Ishikawa (cell line): ENCODE measurements at regions not wholly inside any gene's neighbourhood (a gene's known extent, or its start where the extent isn't known, plus 50 kb on each side); places are given as distances from the start of the nearest gene placed in this dataset.

Experiments
- CEBPB ChIP-seq: IDR thresholded peaks from 2 replicates; pipeline ENCODE4 v1.6.1; 2012
- CREB1 ChIP-seq: IDR thresholded peaks from 2 replicates; pipeline ENCODE4 v1.6.1; 2012; ENCODE audit warnings: low read depth
- EGR1 ChIP-seq: IDR thresholded peaks from 2 replicates; pipeline ENCODE4 v1.6.1; 2012
- EP300 ChIP-seq: IDR thresholded peaks from 2 replicates; pipeline ENCODE4 v1.6.1; 2012; ENCODE audit warnings: borderline replicate concordance
- FOXM1 ChIP-seq: IDR thresholded peaks from 2 replicates; pipeline ENCODE4 v1.6.1; 2012; ENCODE audit warnings: low read depth, borderline replicate concordance
- NFIC ChIP-seq: IDR thresholded peaks from 2 replicates; pipeline ENCODE4 v1.6.1; 2012
- RAD21 ChIP-seq: IDR thresholded peaks from 2 replicates; pipeline ENCODE4 v1.6.1; 2012; ENCODE audit warnings: low read depth
- TAF1 ChIP-seq: IDR thresholded peaks from 2 replicates; pipeline ENCODE4 v1.6.1; 2012; ENCODE audit warnings: low read depth, mild to moderate bottlenecking
- TCF12 ChIP-seq: IDR thresholded peaks from 2 replicates; pipeline ENCODE4 v1.6.1; 2012; ENCODE audit warnings: low read depth
- TEAD4 ChIP-seq: IDR thresholded peaks from 2 replicates; pipeline ENCODE4 v1.6.1; 2012
- YY1 ChIP-seq: IDR thresholded peaks from 2 replicates; pipeline ENCODE4 v1.6.1; 2012; ENCODE audit warnings: low read depth
- ZBTB7A ChIP-seq: IDR thresholded peaks from 2 replicates; pipeline ENCODE4 v1.6.1; 2012; ENCODE audit warnings: low read depth
- TF ChIP-seq, protein P1 (sequence below): IDR thresholded peaks from 2 replicates; pipeline ENCODE4 v1.6.1; 2012; ENCODE audit warnings: low read depth, mild to moderate bottlenecking
- TF ChIP-seq, protein P2 (sequence below): IDR thresholded peaks from 2 replicates; pipeline ENCODE4 v1.6.1; 2012
- TF ChIP-seq, protein P3 (sequence below): IDR thresholded peaks from 2 replicates; pipeline ENCODE4 v1.6.1; 2012

DNA sequence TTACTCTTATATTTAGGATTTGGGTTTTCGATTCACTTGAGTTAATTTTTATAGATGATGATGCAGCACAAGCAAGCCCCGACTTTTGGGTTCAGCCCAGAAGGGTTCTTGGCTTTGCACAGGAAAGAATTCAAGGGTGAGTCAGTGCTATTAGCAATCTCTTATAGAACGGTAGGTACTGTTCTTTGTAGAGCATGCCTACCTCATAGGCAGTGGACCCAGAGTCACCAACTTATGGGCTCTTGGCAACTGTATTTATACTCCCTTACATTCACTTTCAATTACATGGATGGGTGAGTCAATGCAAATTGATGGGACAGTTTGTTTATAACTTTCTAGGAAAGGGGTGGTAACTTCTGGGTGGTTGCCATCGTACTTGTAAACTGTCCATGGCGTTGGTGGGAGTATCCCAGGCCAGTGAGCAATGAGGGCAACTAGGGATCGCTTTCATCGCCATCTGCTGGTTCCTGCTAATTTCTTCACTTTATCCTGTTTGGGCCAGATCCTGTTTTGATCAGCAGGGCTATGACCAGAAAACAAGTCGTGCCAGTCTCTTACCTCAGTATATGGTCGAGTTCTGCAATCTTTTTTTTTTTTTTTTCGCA is 362.6 kb downstream of the CNTNAP4 start:
- no peak for TF ChIP-seq EGR1
- TF ChIP-seq, protein P1, sequence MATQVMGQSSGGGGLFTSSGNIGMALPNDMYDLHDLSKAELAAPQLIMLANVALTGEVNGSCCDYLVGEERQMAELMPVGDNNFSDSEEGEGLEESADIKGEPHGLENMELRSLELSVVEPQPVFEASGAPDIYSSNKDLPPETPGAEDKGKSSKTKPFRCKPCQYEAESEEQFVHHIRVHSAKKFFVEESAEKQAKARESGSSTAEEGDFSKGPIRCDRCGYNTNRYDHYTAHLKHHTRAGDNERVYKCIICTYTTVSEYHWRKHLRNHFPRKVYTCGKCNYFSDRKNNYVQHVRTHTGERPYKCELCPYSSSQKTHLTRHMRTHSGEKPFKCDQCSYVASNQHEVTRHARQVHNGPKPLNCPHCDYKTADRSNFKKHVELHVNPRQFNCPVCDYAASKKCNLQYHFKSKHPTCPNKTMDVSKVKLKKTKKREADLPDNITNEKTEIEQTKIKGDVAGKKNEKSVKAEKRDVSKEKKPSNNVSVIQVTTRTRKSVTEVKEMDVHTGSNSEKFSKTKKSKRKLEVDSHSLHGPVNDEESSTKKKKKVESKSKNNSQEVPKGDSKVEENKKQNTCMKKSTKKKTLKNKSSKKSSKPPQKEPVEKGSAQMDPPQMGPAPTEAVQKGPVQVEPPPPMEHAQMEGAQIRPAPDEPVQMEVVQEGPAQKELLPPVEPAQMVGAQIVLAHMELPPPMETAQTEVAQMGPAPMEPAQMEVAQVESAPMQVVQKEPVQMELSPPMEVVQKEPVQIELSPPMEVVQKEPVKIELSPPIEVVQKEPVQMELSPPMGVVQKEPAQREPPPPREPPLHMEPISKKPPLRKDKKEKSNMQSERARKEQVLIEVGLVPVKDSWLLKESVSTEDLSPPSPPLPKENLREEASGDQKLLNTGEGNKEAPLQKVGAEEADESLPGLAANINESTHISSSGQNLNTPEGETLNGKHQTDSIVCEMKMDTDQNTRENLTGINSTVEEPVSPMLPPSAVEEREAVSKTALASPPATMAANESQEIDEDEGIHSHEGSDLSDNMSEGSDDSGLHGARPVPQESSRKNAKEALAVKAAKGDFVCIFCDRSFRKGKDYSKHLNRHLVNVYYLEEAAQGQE = no peak
- TF ChIP-seq RAD21 = no peak
- TF ChIP-seq EP300 = no peak
- TF ChIP-seq YY1 = no peak
- TF ChIP-seq NFIC = no peak
- TF ChIP-seq TEAD4 = no peak
- TF ChIP-seq FOXM1 = no peak
- TF ChIP-seq TAF1 = no peak
- TF ChIP-seq CEBPB = no peak
- no peak for TF ChIP-seq TCF12
- TF ChIP-seq ZBTB7A = no peak
- TF ChIP-seq, protein P2, sequence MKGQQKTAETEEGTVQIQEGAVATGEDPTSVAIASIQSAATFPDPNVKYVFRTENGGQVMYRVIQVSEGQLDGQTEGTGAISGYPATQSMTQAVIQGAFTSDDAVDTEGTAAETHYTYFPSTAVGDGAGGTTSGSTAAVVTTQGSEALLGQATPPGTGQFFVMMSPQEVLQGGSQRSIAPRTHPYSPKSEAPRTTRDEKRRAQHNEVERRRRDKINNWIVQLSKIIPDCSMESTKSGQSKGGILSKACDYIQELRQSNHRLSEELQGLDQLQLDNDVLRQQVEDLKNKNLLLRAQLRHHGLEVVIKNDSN = no peak
- TF ChIP-seq CREB1 = no peak
- TF ChIP-seq, protein P3, sequence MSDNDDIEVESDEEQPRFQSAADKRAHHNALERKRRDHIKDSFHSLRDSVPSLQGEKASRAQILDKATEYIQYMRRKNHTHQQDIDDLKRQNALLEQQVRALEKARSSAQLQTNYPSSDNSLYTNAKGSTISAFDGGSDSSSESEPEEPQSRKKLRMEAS = no peak

DNA sequence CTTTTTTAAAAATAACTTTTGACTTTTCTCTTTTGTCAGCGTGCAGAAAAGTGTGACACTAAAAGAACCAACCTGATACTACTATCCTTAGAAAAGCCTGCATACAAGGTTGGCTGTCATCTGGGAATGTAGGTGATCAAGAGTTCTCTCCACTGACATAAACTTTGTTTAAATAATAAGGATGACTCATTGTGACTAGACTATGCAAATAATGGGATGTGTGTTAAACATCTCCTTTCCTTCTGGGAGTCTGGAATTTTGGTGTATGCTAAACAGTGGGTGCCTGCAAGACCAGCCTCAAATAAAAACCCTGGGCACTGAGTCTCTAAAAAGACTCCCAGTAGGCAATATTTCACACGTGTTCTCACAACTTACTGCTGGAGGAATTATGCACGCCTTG is 373.4 kb downstream of the CNTNAP4 start:
- TF ChIP-seq CEBPB (no peak), TCF12 (no peak), FOXM1 (no peak), TAF1 (no peak), NFIC (no peak), YY1 (no peak), ZBTB7A (no peak)
- TF ChIP-seq, protein P2 = no peak

DNA sequence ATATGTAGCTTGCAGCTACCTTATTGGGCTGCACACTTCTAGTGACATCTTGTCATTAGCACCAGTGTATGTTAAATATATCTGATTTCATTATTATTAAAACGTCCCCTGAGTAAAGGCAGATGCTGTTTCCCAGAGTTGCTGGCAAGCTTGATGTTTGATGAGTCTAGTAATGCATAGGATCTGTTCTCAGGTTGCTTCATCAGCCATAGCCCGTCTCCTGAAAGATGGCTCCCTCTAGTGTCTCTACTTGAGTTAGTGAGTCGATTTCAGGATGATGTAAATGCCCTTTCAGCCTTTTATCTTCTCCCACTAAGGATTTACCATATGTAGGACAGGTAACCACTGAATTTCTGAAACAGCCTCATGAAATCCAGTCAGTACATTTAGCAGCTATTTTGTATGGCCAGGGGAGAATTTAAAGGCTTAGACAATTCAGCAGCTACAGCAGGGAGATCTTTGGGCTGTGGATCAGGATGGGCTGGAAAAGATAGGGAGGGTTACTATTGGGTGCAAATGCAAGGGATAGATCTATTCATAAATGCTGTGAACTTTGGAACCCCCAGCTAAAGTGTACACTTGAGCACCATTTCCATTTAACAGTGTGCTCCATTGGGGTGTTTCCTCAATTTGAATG is 376.3 kb downstream of the CNTNAP4 start:
- TF ChIP-seq, protein P1 = no peak
- TF ChIP-seq RAD21 = peak; percentile 51

DNA sequence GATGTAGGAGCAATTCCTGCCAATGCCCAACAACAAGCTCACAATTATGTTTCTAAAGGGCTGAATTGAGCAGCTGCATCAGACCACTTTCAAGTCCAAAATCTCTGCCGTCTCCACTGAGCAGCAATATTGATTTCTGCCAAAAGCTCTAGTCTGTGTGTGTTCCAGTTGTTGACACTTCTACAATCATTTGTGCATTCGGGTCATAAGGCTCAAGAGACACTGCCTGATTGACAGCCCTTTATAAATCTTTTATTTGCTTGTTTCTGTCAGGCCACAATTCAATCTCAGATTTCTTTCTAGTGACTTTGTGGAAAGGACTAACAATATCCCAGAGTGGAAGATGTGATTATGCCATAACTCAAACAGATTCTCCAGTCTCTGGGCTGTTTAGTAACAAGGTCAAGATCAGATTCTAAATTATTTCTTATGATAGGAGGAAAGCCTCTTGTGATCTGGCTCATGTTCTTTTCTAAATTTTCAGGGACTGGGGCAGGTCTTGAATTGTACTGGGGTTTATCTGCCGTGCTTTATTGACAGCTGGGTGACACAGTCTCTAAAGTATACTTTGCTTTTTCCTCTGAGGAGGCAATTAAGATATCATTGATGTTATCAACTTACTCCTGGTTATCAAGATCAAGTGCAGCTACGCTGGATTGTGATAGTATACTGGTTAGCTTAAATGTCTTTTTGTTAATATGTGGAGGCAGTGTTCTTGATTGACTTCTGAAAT is 377.1 kb downstream of the CNTNAP4 start:
- TF ChIP-seq FOXM1 (no peak), NFIC (no peak), YY1 (no peak)
- TF ChIP-seq, protein P1 = no peak
- TF ChIP-seq, protein P2 = no peak

DNA sequence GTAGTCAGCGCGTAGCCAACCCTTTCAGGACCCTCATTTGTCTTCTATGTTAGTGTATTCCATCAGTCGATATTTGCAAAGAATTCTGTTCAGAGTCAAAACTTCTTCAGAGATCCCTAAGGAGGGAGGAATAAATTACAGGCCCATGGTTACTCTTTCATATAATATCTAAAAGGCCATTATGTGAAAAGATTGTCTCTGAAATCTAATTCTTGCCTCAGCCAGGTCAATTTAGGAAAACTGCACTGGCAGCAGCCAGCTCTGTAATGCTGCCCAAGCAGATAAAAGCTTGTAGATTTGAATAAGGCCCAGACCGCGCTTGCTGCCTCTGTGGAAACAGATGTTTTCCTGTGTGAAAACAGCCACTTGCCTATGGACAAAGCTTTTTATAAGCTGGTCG is 379.8 kb downstream of the CNTNAP4 start:
- TF ChIP-seq RAD21 (no peak), YY1 (no peak), CEBPB (no peak), TCF12 (no peak), CREB1 (no peak), FOXM1 (no peak), ZBTB7A (no peak), EGR1 (no peak), TAF1 (no peak), NFIC (no peak), TEAD4 (no peak)
- TF ChIP-seq, protein P1 = no peak
- TF ChIP-seq, protein P2 = no peak
- TF ChIP-seq, protein P3 = no peak
